ENCODE measurements at regions not wholly inside any gene's neighbourhood (a gene's known extent, or its start where the extent isn't known, plus 50 kb on each side); places are given as distances from the start of the nearest gene placed in this dataset.
"Not testable (repeated sequence)": the region's sequence is repeated elsewhere in the genome, so short reads cannot be mapped to it uniquely, and the experiment has no call there.

DNA sequence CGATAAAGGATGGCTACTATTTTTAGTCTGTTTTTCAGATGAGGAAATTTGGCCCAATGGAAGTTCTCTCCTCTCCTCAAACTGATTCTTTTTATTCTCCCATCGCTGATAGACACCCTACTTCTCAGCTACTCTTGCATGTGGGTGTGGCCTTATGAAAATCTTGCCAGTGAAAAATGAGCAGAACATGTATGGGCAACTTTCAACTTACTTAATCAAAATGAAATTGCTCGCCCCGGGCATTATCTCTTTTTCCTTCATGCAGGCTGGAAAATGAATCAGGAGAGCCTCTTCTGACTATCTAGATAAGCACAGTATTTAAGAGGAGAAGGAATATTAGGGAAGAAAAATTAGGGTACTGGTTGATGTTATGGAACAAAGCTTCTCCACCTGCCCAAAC, 2354.7 kb upstream of the RAG2 start:
- FAIRE-seq, result no peak
- no peak for DNase-seq (ENCODE audit: insufficient read length)
- TF ChIP-seq POLR2A (IDR thresholded peaks at IDR 0.05; ENCODE audit: low read depth, low read length) (no peak), TAF1 (IDR thresholded peaks at IDR 0.05; ENCODE audit: borderline replicate concordance, low read depth, low read length) (no peak), POLR2AphosphoS5 (IDR thresholded peaks at IDR 0.05; ENCODE audit: low read depth, low read length) (no peak)

DNA sequence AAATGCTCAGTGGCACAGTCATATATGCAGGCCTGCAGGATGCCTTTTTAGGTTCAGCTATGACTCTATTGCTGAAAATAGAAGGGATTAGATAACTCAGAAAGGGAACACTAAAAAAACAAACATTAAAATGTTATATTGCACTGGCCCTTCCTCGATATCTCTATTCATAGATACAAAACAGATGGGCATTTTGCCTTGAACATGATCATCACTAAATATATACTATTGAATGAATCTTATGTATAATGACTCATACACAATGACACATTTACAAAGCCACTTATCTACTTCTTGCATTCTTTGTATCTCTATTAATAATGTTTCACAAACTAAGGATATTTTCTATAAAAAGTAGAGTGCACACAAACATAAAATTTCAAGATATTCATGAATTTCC, 2352.8 kb upstream of the RAG2 start:
- FAIRE-seq (no peak), DNase-seq (ENCODE audit: insufficient read length) (no peak)
- TF ChIP-seq TAF1 (IDR thresholded peaks at IDR 0.05; ENCODE audit: borderline replicate concordance, low read depth, low read length) (no peak), POLR2A (IDR thresholded peaks at IDR 0.05; ENCODE audit: low read depth, low read length) (no peak), POLR2AphosphoS5 (IDR thresholded peaks at IDR 0.05; ENCODE audit: low read depth, low read length) (no peak)

DNA sequence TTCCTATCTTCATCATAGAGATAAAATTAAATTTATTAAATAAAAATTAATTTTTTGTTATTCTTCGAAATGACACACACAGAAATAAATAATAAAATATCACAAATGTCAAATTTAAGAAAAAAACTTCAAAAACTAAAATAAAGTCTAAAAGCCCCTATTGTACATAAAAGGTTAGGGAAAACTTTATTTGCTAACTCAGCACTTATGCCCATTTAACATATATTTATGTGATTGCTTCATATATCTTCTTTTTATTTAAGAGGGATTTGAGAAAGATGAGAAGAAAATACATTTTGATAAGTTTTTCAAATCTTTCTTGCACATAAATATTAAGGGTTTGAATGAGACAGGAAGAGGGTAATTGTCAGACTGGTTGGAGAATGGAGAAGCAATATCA, 2350.4 kb upstream of the RAG2 start:
- no peak for TF ChIP-seq POLR2AphosphoS5 (IDR thresholded peaks at IDR 0.05; ENCODE audit: low read depth, low read length)
- no peak for TF ChIP-seq POLR2A (IDR thresholded peaks at IDR 0.05; ENCODE audit: low read depth, low read length)
- TF ChIP-seq TAF1 (IDR thresholded peaks at IDR 0.05; ENCODE audit: borderline replicate concordance, low read depth, low read length), result no peak
- FAIRE-seq, result no peak
- DNase-seq (ENCODE audit: insufficient read length), result no peak

- DNase-seq (ENCODE audit: insufficient read length) (no peak), FAIRE-seq (no peak)
- TF ChIP-seq POLR2A (IDR thresholded peaks at IDR 0.05; ENCODE audit: low read depth, low read length) (no peak), POLR2AphosphoS5 (IDR thresholded peaks at IDR 0.05; ENCODE audit: low read depth, low read length) (no peak), TAF1 (IDR thresholded peaks at IDR 0.05; ENCODE audit: borderline replicate concordance, low read depth, low read length) (no peak)
Measured at GRCh38 chr11:38937709-38938108, 2339.7 kb upstream of the RAG2 start.

DNA sequence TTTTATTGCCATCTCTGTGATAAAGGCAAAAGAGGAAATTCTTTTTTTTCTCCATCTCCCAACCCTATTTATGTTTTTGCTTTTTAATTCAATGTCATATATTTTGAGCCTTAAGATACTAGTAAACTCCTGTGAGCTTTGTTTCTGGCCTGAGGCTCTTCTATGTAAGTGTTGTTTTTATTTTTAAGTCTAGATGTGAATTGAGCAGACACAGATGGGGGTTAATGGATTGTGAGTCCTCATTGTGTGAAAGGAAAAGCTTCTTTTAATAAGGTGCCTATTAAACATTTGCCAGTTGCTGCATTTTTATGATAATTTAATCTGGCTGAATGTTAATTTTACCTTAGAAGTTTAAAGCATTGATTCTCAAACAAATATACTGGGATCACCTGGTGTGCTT, 2337.9 kb upstream of the RAG2 start:
- no peak for DNase-seq (ENCODE audit: insufficient read length)
- no peak for TF ChIP-seq POLR2A (IDR thresholded peaks at IDR 0.05; ENCODE audit: low read depth, low read length)
- TF ChIP-seq TAF1 (IDR thresholded peaks at IDR 0.05; ENCODE audit: borderline replicate concordance, low read depth, low read length), result no peak
- TF ChIP-seq POLR2AphosphoS5 (IDR thresholded peaks at IDR 0.05; ENCODE audit: low read depth, low read length), result no peak
- no peak for FAIRE-seq

GRCh38 chr11:38927993-38928392, 2330.0 kb upstream of the RAG2 start:
- no peak for DNase-seq (ENCODE audit: insufficient read length)
- FAIRE-seq, result no peak
- no peak for TF ChIP-seq POLR2AphosphoS5 (IDR thresholded peaks at IDR 0.05; ENCODE audit: low read depth, low read length)
- TF ChIP-seq POLR2A (IDR thresholded peaks at IDR 0.05; ENCODE audit: low read depth, low read length), result no peak
- TF ChIP-seq TAF1 (IDR thresholded peaks at IDR 0.05; ENCODE audit: borderline replicate concordance, low read depth, low read length), result no peak

DNA sequence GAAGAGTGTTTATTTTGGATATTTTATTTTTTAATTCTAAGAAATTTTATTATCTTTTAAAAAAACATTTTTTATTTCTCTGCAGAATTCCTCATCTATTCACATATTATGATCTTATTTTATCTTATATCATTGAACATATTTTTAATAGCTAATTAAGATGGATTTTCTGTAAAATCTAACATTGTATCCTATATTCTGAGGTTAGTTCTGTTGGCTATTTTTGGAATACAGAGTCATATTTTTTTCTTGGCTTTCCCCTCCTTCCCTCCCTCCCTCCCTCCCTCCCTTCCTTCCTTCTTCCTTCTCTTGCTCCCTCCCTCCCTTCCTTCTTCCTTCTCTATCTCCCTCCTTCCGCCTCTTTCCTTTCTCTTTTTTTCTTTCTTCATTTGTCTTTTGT, 2326.6 kb upstream of the RAG2 start:
- no peak for FAIRE-seq
- TF ChIP-seq TAF1 (IDR thresholded peaks at IDR 0.05; ENCODE audit: borderline replicate concordance, low read depth, low read length) (no peak), POLR2AphosphoS5 (IDR thresholded peaks at IDR 0.05; ENCODE audit: low read depth, low read length) (no peak), POLR2A (IDR thresholded peaks at IDR 0.05; ENCODE audit: low read depth, low read length) (no peak)
- no peak for DNase-seq (ENCODE audit: insufficient read length)

GRCh38 chr11:38900211-38900610, 2302.2 kb upstream of the RAG2 start:
- DNase-seq (ENCODE audit: insufficient read length), result no peak
- no peak for FAIRE-seq
- TF ChIP-seq POLR2AphosphoS5 (IDR thresholded peaks at IDR 0.05; ENCODE audit: low read depth, low read length) (no peak), POLR2A (IDR thresholded peaks at IDR 0.05; ENCODE audit: low read depth, low read length) (no peak), TAF1 (IDR thresholded peaks at IDR 0.05; ENCODE audit: borderline replicate concordance, low read depth, low read length) (no peak)

DNA sequence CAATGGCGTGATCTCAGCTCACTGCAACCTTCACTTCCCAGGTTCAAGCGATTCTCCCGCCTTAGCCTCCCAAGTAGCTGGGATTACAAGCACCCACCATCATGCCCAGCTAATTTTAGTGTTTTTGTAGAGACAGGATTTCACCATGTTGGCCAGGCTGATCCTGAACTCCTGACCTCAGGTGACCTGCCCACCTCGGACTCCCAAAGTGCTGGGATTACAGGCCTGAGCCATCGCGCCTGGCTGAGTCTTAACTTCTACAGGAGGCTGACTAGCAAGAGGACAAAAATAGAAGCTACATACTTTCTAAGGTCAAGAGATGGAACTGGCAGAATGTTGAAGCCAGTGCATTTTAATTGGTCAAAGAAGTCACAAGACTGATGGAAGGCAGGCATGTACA, 2296.2 kb upstream of the RAG2 start:
- FAIRE-seq; DNase-seq (ENCODE audit: insufficient read length): not testable (repeated sequence)

GRCh38 chr11:38884145-38884865, 2286.3 kb upstream of the RAG2 start:
- DNase-seq (ENCODE audit: insufficient read length), result no peak
- TF ChIP-seq POLR2A (IDR thresholded peaks at IDR 0.05; ENCODE audit: low read depth, low read length) (no peak), POLR2AphosphoS5 (IDR thresholded peaks at IDR 0.05; ENCODE audit: low read depth, low read length) (no peak), TAF1 (IDR thresholded peaks at IDR 0.05; ENCODE audit: borderline replicate concordance, low read depth, low read length) (no peak)
- no peak for FAIRE-seq

DNA sequence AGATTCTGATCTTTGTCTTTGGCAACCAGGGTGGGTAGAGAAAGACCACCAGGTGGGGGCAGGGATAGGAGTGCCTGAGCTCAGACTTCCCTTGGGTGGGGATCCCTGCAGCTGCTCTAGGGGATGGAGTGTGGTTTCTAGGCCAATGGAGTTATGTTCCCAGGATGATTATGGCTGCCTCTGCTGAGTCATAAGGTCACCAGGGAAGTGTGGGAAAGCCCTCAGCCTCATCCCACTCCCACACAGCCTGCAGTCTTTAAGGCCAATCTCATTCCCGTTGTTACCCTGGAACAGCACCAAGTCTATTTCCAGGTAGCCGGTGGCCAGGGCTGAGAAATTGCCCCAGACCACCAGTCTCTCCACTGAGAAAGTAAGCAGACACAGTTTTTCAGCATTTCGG, 2269.3 kb upstream of the RAG2 start:
- no peak for TF ChIP-seq POLR2A (IDR thresholded peaks at IDR 0.05; ENCODE audit: low read depth, low read length)
- TF ChIP-seq TAF1 (IDR thresholded peaks at IDR 0.05; ENCODE audit: borderline replicate concordance, low read depth, low read length), result no peak
- no peak for TF ChIP-seq POLR2AphosphoS5 (IDR thresholded peaks at IDR 0.05; ENCODE audit: low read depth, low read length)
- DNase-seq (ENCODE audit: insufficient read length), result no peak
- FAIRE-seq, result no peak

DNA sequence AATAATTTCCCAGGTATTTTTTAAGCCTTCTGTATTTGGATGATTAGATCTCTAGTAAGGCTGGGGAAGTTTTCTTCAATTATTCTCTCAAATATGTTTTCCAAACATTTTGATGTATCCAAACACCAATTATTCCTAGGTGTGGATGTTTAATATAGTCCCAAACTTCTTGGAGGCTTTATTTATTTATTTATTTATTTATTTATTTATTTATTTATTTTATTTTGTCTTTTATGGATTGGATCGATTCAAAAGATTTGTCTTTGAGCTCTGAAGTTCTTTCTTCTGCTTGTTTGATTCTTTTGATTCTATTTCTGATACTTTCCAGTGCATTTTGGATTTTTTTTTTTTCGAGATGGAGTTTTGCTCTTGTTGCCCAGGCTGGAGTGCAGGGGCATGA, 2267.9 kb upstream of the RAG2 start:
- no peak for FAIRE-seq
- no peak for TF ChIP-seq TAF1 (IDR thresholded peaks at IDR 0.05; ENCODE audit: borderline replicate concordance, low read depth, low read length)
- TF ChIP-seq POLR2A (IDR thresholded peaks at IDR 0.05; ENCODE audit: low read depth, low read length), result no peak
- no peak for TF ChIP-seq POLR2AphosphoS5 (IDR thresholded peaks at IDR 0.05; ENCODE audit: low read depth, low read length)
- DNase-seq (ENCODE audit: insufficient read length), result no peak

GRCh38 chr11:38842991-38843390, 2245.0 kb upstream of the RAG2 start:
- FAIRE-seq, result no peak
- DNase-seq (ENCODE audit: insufficient read length), result no peak
- TF ChIP-seq POLR2AphosphoS5 (IDR thresholded peaks at IDR 0.05; ENCODE audit: low read depth, low read length) (no peak), POLR2A (IDR thresholded peaks at IDR 0.05; ENCODE audit: low read depth, low read length) (no peak), TAF1 (IDR thresholded peaks at IDR 0.05; ENCODE audit: borderline replicate concordance, low read depth, low read length) (no peak)
